Ureter (tissue), 1 donor: ENCODE measurements at regions not wholly inside any gene's neighbourhood (a gene's known extent, or its start where the extent isn't known, plus 50 kb on each side); places are given as distances from the start of the nearest gene placed in this dataset.

Experiments used
- DNase-seq: peaks from one replicate; pipeline ENCODE4 v3.0.0-alpha.2; 2020; ENCODE audit warnings: low spot score
- donor health status: DM: yes; HTN: yes; CAD: no.

DNA sequence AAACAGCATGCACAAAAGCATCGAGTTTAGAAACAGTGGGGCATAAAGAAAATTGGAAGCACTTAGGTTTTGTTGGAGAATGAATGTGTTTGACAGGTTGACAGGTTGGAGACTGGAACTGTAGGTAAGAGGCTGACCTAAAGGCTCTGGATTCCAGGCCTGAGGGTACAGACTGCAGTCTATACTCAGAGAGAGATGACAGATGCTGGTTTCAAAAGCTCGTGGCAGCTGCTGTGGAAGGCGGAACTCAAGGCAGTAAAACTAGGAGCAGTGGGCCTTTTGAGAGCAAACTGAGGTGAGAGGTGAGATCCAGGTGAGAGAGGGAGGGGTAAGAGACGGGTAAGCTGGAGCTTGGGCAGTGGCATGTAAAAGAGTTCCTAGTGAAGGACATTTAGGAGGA is 415.2 kb downstream of the TRIML1 start:
- DNase-seq: no peak

DNA sequence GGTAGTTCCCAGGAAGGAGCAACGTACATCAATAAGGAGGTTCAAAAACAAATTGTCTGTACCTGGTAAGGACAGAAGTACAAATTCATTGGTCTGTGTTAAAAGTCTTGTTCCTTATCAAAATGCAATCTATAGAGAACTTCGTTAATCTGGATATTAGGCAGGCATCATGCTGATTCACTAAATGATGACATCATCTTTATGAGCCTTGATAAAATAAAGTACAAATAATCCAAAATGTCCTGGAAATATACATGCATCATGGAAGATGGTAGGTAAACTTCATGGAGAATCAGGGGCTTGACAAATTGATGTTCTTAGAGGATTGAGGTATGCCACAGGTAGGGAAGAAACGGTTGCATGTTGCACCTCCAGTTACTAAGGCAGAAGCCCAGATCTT is 433.9 kb downstream of the TRIML1 start:
- DNase-seq: no peak

DNA sequence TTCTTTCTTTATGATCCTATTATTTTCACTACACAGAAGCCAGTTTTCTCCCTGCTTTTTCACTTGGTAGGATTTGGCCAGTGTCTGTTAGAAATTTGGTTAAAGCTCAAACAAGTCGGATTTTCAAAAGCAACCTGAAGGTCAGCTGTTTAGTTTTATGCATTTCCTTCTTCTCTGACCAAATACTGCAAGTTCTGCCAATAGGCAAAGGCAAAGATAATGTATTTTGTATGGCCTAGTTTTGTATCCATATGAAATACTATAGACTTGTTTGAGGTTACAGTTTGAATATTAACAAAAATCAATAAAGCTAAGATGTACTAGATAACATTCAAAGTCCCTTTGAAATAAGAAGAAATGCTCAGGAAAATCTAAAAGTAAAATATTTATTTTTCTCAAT is 439.4 kb downstream of the TRIML1 start:
- no peak for DNase-seq

DNA sequence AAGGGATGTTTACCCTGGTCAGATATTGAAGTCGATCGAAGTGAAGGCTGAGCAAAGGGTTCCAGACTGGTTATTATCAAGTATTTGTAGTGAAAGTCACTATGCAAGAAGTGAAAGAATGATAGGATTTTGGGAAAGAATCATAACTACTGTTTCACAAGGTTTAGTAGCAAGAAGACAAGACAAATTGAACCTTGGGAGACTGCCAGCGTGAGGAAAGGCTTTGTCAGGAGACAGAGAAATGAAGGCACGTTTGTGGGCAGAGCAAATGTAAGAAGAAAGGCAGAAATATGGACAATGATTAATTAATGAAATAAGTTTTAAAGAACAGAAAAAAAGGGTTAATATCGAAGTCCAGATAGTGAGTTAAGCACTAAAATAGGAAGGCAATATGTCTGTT is 456.8 kb downstream of the TRIML1 start:
- DNase-seq: no peak

DNA sequence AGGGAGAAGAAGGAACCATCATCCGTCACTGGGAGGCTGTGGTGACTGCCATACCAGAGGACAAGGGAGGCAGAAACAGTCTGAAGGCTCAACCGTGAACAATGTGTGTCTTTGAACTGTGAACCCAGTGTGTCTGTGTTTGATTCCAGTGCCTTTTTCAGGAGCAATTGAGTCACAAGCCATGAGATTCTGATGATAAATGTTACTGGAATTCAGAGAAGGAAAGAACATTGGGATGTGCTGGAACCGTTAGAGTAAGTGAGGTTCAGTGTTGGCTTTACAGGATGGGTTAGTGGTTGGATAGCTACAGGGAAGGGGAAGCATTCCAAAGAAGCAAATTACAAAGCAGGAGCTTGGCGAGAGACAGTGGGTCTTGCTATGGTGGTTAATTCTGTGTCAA is 464.4 kb downstream of the TRIML1 start:
- no peak for DNase-seq

DNA sequence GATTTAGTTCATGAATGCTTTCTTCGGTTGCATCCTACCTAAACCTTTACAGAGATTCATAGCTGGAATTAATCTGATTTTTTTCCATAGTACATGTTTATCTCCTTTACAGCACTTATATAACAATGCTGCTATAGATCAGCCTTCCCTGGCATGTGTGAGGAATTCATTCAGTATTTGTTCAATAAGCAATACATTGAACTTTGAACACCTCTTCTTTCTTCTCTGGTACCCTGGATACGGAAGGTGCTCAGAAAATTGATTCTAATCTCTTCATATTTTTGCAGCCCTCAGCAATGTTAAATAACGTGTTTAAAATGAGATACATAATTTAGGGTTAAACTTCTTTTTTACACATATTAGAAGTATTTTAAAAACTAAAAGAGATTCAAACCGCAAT is 467.4 kb downstream of the TRIML1 start:
- no peak for DNase-seq

DNA sequence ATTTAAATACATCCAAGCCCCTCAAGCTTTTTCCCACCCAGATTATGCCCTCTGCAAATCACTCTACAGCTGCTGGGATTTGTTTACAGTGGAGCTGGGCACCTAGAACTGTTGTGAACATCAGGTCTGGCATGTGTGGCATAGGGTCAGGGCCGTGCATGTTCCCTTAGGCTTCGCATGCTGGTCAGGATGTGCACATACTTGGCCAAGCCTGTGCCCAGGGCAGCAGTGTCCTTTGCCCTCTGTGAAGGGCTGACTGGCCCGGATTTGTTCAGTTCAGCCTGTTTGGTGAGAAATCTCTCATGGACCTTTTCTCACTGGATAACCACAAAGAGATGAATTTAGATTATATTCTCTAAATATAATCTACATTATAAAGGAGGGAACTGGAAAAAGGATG is 471.9 kb downstream of the TRIML1 start:
- DNase-seq: no peak

DNA sequence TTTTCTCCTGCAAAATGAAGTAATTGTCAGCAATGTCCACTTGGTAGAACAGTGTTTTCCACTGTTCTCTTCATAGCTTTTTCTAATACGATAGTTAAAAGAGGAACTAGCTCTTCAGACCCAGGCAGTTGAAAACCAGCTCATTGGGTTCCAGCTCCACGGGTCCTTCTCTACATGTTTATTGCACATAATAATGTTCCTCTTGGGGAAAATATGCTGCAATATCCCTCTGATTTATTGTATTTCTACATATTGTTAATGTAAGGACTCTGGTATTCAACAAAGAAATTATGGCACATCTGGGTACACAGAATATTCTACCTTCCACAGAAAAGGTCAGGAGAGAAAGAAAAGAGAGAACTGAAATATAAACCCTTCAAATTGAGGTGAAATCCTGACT is 473.4 kb downstream of the TRIML1 start:
- no peak for DNase-seq

DNA sequence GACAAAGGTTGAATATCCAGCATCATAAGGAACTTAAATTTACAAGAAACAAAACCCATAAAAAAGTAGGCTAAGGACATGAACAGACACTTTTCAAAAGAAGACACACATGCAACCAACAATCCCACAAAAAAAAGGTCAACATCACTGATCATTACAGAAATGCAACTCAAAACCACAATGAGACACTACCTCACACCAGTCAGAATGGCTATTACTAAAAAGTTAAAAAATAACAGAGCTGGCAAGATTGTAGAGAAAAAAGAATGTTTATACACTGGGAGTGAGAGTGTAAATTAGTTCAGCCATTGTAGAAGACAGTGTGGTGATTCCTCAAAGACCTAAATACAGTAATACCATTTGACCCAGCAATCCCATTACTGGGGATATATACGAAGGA is 474.7 kb downstream of the TRIML1 start:
- DNase-seq: no peak

DNA sequence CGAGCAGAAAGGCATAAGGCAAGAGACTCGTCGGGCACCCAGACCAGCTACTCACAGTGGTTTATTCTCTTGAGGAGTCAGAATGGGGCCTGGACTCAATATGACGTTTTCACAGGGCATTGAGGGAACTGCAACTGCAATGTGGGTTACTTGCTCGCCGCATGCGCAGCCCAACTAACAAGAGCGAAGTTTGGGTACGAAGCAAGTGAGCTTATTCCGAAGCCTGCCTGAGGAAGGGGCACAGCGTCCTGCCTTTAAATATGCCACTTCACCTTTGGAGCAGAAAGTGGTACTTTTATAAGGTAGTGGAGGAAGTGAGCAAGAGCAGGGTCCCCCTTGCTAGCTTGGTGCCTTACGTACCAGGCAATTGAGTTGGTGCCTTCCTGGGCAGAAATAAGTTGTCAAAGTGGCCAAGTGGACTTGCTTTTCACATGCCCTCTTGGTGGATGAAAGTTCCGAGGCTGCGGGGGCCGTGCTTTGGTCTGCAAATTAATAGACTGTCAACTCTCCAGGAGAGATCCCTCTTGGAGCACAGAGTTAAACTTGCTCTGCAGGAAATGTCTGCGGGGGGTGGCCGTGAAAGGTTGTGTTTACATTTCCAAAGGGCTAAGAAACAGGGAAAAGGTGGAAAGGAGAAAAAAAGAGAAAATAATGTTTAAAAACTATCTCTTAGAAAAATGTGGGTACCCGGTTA is 480.4 kb downstream of the TRIML1 start:
- DNase-seq: no peak

DNA sequence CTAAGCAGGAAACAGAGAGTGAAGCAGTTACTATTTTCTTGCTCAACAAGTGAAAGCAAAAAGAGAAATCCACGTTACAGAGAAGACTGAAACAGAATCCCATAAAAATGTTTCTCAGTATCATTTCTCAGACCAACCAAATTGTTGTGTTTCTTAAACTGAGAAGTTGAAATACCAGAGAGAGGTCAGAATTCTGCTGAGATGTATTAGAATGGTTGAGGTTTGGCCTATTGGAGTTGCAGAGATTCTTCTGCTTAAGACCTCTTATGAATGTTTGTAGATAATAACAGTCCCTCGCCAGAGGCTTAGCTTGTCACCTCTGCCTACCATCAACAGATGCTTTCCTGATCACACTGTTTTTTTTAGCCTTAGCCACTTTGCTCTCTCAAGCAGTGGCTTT is 481.4 kb downstream of the TRIML1 start:
- DNase-seq: no peak

DNA sequence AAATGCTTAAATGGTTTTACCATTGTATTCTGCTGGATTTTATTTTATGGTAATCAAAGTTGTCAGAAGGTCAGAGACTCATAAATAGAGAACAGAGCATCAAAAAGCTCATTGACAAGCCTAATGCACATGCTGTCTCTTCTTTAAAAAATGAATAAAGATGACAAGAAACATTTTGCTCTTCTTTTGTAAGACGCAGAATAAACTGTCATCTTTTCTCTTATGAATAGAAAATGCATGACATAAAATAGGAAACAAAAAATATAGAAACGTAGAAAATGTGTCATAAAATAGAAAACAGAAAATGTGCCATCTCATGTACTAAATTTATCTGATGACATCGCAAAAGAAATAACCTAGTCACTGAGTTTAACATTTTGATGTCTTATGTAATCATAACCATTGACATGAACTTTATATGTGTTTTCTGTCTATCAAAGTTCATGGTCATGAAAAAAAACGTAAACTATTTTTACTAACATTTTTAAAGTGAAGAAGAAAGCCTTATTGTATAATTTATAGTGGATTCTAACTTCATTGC is 484.1 kb downstream of the TRIML1 start:
- DNase-seq: no peak

DNA sequence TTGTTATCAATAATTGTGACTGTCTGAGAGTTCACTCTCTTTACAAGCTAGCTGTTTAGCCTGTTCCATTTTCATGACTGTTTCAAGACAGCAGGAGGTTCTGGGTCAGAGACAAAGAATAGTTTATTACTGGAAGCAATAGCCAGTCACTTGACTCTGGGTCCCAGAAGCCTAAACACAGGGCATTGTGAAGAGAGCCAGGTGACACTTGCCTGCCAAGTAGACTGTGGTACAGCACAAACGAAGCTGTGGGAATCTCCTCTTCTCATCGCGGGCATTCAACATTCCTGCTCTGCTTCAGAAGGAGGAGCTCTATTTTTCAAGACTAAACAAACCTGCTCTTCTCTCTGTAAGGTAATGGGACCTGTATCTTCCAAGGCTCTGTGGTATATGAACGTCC is 485.1 kb downstream of the TRIML1 start:
- no peak for DNase-seq

DNA sequence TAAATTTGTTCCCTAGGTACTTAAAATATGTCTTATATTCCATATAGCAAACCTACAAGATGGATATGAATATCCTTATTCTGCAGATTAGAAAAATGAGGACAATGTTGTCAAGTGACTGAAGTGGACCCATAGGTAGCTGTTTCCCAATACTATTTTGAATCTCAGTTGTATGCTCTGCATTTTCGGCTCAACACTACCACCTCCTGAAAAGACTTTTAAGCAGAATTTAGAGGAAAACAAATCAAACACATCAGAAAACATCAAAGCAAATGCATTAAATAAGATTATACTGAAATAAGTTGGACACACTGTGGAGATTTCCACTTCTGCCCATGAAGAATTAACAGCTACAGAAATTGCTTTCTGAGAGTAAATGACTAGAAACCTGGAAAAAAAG is 488.7 kb downstream of the TRIML1 start:
- no peak for DNase-seq

DNA sequence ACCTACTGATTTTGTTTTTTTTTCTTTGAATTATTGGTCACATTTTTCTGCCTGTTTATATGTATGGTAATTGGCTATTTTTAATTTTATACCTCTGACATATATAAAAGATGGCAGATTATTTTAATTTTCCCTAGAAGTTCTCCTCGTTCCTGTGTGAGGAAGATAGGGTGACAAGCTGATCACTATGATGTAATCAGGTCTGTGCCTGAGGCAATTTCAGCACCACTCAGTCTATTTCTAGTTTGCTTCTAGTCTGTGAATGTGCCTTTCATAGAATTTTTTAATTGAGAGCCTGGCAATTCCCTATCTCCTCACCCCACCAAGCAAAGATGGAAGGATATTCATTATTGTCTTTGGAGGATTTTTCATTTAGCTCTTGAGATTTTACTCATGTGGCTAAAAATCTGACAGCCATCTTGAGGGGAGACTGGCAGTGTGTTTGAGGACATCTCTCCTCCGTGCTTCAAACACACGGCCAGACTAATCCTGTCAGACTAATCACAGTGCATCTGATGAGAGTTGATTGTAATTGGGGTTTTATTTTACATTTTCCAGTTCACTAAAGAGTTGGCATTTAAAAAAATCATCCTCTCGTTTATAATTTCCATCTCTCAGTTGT is 500.3 kb downstream of the TRIML1 start:
- DNase-seq: no peak

DNA sequence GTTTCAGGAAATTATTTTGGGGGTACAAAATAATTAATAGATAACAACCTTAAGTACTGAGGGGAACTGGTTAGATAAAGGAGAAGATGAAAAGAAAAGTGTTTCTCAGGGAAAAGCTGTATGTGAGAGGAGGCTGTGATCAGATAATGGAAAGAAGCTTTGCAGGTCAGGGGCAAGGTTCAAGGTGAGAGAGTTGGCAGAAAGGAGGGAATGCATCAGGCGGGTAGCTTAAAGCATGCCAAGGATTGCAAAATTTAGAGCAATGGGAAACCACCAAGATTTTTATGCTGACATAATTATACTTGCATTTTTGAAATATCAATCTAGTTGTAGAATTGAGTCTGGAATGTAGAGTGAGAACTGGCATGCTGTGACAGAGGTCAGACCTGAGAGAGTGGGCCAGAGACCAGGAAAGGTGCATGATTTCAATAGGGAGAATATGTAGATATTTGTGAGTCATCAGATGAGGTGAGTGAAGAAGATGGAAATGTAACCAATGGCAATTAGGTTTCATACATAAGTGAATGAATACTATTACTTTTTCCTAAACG is 508.7 kb downstream of the TRIML1 start:
- no peak for DNase-seq

DNA sequence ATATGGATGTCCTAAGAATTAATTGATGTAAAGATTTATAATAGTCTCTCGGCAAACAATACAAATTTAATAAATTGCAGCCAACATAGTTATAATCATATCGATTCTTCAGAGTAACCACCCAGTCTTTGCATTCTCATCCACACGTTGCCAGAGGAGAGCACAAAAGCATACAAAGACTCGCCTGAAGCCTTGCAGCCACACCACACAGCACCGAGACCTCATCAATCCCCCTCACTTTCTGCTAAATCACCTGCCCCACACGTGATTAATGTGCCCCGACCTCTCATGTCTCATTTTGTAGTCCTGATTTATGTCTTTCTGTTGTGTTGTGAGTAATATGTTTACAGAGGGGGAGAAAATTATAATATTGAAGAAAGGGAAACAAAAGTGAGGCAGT is 510.4 kb downstream of the TRIML1 start:
- no peak for DNase-seq

DNA sequence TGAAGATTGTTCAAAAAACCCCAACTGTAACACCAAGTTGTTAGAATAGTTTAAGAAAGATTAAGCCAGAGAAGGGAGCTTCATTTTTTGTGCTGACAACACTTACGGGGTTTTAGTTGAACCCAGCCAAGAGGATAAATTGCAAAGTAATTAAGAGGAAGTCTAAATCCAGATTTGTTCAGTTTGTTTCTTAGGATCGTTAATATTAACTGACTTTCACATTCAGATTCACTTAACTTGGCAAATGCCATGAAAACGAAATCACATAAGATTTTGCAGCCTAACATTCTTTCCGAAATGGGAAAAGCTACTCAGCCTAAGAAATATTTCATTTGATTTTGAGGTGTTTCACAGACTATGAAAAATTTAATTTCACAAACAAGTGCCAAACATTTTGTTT is 511.3 kb downstream of the TRIML1 start:
- no peak for DNase-seq

DNA sequence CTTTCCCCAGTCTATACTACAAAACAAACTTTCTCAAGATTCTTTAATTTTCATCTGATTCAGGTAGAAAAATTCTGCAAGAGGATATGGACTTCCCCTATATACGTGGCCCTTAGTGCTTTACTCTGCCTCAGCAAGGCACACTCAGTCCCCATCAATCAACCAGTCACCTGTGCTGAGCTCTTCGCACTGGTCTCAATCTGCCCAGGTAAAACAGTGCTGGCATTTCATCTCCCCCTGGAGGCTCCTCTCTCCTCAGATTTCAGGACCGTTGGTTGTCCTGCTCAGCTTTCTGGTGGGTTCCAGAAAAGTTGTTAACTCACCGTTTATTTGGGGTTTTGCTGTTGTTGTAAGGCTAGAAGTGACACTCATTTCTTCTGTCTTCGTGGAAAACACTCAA is 518.1 kb downstream of the TRIML1 start:
- no peak for DNase-seq

DNA sequence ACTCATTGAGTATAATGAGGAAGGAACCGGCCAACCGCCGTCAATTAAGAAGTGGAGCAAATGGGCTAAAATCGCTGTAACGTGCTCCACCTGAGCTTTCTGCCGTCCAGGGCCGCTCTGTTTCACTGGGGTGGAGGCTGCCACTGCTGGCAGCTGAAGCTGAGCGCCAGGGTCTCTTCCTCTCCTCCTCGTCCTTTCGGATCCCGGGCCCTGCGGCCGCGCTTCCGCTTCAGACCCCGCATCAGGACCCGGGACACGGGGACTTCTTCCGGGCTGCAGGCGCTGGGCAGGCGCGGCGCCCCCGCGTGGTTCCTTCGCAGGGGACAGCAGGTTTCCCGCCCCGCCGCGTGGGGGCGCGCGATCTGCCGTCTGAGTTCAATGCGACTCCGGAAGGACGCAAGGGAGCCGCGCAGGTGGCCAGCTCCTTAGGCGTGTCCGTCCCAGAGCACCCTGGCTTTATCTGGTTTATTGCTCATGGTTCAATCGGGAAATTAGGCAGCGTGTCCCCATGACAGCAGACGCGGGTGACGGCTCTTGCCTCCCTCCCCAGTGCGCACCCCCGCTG is 519.8 kb downstream of the TRIML1 start:
- DNase-seq: no peak

DNA sequence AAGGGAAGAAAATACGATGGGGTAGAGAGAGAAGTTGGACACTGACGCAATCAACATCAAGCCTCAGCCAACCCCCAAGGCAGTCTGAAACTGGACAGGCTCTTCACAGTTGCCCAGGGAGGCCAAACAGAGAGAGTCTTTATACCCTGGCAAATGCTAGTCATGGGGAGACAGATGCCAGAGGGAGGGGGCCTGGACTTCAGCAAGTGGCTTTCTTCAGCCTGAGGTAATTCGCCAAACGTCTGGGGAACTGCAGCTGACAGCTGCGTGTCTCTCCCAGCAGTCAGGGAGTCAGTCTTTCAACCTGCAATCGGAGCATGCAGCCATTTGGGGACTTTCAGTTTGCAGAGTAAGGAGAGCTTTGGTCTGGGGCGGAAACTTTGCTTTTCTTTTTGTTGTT is 521.6 kb downstream of the TRIML1 start:
- DNase-seq: no peak

DNA sequence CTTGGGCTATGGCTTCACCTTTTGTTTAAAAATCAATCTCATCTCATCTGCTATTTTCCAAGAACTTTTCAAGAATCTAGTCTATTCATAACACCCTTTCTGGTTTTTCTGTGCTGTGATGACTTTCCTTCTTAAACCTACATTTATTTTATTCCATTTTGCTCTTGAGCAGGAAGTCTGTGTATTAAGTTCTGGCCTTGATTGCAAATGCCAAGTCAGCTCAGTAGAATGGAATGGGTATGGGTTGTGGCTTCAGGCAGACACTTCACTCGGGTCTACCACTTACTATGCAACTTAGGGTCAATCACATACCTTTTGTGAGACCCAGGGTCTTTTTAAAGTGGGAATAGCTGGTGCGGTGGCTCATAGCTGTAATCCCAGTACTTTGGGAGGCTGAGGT is 522.3 kb downstream of the TRIML1 start:
- no peak for DNase-seq

DNA sequence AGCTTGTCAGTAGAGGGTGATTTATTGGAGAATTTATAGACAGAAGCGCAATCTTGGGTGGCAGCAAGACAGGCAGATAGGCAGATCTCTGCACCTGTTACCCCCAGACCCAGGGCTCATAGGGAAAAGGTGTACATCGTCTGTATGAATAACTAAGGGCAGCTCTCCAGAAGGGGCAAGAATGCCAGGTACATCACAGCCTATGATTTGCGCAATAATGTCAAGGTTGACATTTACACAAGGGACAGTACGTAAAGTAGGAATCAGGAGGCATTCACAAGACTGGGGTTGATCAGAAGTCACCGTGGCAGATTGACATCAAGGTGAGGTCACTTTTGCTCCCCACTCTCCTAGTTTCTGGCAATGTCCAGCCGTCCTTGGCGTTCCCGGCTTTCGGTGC is 524.1 kb downstream of the TRIML1 start:
- DNase-seq: no peak
